ENCODE measurements at regions not wholly inside any gene's neighbourhood (a gene's known extent, or its start where the extent isn't known, plus 50 kb on each side); places are given as distances from the start of the nearest gene placed in this dataset.
"Not testable (repeated sequence)": the region's sequence is repeated elsewhere in the genome, so short reads cannot be mapped to it uniquely, and the experiment has no call there.

DNA sequence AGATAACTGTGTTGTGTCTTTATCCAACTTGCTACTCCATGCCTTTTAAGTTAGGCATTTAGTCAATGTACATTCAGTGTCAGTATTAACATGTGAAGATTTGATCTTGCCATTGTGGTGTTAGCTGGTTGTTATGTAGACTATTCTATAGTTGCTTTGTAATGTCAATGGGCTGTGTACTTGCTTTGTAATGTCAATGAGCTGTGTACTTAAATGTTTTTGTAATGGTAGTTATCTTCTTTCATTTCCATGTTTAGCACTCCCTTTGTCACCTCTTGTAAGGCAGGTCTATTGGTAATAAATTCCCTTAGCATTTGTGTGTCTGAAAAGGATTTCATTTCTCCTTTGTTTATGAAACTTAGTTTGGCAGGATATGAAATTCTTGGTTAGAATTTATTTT, 53.4 kb downstream of the MC4R start:
- DNase-seq, result no peak

DNA sequence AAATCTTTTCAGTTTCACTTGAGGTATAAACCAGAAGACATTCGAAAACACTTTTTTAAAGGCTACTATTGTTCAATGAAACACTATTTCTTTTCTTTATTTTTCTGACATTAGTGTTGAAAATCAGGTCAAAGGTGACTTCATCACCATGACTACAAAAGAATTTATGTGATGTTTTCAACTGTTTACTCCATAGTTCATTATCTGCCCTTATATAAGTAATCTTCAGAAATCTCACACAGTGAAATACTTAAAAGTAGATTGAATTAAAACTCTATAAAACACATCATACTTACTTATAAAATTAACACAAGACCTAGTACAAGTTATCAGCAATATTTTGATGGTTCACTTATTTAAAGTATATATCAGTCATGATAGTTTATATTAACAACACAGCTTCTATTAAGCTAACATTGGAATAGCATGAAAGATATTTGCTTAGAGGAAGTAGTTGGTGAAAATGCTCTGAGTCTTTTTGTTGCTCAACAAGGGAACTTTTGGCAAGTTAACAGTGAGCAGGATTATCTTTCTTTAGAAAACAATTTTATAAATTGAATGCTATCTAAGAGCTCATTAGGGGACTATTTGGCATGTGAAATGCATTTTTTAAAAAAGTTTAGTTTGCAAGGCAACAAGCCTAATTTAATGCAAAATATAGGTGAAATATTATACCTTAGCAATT, 60.8 kb downstream of the MC4R start:
- DNase-seq, result no peak

DNA sequence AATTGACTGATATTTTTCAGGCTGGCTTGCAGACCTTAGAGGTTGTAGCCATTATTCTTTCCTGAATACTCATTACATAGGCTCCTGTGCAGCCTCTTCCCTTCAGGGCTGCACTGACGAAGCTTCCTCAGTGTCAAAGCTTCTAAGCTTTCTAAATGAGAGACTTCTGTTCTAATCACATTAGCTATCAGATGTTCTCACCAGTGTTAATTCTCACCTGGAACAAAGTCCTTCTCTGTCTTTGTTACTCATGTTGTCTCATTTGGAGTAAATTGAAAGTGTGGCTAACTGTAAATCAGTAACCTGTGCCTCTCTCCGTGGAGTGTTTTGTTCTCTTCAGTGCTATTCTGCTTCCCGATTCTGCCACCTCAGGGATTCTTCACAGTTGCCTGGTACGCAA, 76.9 kb downstream of the MC4R start:
- no peak for DNase-seq

DNA sequence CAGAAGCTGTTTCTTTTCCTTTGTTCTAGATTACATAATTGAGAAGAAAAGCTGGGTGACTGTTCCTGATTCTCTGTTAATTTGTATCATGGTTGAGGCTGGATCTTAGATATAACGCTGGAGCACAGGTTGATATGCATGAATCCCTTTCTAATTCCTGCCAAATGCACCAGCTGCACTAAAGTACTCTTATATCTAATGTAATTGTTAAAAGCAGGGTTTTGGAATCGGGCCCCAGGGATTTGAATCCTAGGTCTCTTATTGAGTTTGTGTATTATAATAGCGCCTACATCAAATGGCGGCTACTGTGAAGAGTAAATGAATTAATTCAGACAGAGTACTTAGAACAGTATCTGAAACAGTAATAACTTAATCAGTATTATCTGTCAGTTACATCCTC, 80.4 kb downstream of the MC4R start:
- no peak for DNase-seq

DNA sequence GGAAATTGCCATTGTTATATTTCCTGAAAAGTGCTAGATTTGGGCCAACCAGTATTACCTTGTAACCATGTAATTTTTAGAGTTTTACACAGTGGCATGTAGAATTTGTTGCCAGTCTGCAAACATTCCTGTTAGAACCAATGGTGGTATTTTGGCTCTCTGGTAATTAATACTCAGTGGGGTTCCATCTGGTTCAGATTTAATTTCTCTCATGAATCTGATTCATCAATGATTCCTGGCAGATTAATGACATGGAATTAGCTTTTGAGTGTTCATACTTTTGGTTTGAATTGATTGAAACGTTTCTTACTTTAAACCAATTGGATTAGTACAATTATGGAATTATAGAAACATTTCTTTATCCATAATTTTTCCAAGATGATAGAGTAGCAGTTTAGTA, 93.2 kb downstream of the MC4R start:
- no peak for DNase-seq

DNA sequence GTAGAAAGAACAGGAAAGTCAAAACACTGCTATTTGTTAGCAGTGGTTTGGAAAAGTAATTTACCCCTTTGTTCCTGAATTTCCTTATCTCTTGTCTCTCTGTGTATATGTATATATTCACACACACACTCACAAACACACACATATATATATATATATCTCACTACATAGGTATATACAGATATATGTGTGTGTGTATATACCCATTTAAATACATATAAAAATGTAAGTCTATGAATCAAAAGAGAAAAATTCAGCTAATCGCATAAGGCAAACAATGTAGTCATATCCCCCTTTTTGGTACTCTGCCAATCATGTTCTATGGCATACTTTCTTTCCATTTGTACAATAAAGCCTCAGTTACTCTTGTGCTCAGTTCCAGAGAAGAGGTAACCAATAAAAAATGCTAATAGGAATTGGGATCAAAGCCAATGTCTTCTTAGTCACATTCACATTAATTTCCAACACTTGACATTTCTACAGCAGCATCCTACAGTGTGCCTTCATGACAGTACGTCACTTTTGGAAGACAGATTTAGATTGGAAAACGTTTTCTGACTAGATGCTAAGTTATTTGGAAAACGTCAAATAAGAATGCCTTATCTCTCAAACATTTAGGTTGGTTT, 94.6 kb downstream of the MC4R start:
- DNase-seq, result no peak

DNA sequence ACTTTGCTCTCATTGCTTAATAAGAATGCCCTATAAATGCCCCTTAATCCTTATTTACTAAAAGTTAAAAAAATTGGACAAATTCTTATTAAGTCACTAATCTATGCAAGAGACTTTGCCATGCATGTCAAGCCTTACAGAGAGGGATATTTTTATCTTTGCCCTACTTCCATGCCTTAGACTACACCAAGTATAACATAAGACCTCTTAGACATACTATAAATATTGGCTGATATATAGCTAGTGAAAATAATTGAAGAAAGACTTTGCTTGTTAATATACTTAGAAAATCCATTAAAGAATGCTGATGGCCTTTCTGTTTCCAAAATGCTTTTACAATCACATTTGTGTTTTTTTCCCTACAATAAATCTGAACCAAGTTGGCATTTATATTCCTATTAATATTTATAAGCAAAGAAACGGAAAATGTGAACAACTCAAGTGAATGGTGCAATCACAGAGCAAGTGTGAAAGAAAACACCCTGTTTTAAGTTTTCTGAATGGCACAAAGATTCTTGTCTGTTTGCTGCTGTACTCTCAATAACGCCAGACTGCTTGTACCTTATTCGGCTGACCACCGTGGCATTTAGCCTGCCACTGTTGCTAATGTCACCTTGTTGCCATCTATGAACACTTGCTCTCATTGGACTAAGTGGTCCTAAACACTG, 105.0 kb downstream of the MC4R start:
- no peak for DNase-seq

DNA sequence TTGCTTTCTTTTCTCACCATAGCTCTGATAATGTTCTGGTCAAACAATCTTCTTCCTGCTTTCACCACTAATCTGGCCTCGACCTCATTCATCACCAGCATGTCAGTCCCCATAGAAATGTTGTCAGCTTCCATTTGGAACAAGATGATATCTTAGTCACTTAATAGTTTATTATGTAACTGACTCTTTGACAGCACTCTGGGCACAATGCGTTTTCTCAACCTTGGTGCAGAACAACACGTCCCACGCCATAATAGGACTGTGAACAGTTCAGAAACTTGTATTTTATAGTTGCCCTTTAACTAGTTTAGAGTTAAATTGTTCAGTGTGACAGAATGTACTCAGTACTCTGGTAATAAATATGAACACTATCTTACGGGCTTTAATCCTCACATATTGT, 106.0 kb downstream of the MC4R start:
- no peak for DNase-seq

DNA sequence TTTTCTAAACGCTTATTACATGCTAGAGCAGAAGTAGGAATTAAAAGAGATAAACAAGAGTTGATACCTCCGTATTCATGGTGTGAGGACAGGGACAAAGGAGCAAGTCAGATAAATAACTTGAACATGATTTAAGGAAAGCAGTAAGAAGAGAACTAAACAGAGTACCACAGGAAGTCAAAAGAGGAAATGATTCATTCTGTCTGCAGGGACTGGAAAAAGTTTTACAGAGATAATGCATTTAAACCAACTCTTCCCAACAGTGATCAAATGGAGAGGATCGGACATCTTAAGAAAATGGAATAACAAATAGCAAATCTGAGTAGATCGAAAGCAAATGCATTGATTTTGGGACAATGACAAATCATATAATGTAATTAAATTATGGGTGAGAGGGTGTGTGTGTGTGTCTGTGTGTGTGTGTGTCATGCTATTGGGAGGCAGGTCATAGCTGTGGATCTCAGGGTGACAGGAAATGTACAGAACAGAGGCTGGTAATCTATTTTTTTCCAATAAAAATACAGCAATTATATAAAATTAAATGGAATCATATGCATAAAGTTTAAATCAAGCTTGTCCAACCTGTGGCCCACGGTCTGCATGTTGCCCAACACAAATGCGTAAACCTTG, 113.4 kb downstream of the MC4R start:
- no peak for DNase-seq

DNA sequence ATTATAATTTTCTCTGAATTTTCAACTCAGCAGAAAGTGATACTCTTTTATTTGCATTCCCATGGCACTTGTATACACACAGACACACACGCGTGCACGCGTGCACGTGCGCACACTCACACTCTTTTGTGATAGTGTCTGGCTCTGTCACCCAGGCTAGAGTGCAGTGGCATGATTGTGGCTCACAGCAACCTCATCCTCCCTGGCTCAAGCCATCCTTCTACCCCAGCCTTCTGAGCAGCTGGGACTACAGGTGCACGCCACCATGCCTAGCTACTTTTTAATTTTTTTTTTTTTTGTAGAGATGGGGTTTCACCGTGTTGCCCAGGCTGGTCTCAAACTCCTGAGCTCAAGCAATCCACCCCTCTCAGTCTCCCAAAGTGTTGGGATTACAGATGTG, 123.2 kb downstream of the MC4R start:
- DNase-seq, result no peak

DNA sequence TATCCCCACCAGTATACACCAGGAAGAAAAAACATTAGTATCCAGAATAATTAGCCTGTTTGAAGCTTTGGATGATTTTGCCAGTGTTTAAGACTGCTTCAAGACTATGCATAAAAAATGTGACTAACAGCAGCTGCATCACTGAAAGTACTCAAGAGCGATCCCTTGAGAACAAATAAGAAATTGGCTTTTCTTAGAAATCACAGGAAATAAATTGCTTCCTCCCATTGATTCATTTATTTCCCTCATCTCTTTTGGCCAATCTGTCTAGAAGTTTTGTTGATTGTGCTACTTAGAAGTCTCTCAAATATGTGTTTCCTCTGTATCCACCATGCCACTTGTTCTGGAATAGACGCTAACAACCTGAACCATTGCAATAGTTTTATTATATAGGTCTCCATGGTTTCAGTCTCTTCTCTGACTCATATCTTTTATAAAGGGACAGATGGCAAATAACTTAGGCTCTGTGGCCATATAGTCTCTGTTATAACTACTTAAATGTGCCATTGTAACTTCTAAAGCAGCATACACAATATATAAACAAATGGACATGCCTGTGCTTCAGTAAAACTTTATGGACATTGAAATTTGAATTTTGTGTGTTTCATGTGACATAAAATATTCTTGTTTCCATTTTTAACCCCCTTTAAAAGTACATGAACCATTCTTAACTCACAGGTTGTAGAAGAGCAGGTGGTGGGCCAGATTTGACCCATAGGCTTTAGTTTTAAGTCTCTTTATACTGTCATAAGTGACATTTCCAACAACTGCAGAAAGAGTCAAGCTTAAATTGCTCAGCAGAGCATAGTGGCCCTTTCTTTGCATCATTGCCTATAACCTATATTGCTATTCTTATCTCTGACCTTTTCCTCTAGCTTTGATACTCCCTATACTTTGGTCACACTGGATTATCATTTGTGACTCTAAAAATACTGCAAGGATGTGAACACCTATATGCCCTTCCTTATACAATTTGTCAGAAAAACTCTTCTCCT, 123.9 kb downstream of the MC4R start:
- DNase-seq, result no peak

DNA sequence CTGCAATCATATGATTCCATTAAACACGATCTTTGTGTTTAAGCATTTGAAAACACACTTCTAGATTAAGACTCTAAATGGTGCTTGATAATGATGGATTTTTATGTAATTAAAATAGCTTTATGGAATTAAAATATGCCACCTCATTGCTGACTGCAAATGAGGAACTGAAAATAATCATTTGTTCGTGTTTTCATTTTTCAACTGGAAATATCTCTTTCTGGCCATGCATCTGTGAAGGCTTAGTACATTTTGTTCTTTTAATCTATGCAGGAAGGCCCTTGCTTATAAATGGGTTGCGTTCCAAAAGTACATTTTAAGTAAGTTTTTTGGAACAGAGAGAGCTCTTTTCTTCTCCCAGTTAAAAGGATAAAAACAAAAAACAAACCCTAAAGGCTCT, 125.5 kb downstream of the MC4R start:
- DNase-seq, result no peak

DNA sequence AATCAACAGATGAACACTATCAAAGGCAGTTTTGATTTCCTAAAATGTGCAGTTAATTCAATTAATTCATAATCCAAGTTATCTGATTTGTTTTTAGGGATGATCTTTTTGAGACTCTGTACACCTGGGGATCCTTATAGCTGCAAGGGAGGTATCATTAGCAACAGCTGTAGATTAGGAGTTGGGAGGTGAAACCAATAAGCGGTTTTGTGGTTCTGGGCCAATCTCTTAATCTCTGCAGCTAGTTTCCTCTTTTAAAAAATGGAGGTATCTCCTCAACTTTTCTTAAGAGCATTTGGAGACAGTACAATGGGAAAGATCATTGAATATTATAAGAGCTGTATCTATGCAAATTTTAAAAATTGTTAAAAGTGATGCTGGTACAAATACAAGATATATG, 126.0 kb downstream of the MC4R start:
- DNase-seq, result no peak

DNA sequence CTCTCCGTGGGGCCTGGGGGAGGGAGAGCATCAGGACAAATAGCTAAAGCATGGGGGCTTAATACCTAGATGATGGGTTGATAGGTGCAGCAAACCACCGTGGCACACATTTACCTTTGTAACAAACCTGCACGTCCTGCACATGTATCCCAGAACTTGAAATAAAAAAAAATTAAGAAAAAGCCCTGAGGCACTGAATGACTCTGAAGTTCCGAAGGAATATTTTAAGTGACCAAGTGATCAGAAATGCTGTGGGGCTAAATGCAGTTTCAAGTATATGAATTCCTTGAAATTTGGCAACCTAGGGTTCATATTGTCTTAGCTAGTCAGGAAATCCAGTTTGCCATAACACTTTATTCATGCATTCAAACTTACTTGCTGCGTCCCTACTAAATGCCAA, 127.5 kb downstream of the MC4R start:
- no peak for DNase-seq

DNA sequence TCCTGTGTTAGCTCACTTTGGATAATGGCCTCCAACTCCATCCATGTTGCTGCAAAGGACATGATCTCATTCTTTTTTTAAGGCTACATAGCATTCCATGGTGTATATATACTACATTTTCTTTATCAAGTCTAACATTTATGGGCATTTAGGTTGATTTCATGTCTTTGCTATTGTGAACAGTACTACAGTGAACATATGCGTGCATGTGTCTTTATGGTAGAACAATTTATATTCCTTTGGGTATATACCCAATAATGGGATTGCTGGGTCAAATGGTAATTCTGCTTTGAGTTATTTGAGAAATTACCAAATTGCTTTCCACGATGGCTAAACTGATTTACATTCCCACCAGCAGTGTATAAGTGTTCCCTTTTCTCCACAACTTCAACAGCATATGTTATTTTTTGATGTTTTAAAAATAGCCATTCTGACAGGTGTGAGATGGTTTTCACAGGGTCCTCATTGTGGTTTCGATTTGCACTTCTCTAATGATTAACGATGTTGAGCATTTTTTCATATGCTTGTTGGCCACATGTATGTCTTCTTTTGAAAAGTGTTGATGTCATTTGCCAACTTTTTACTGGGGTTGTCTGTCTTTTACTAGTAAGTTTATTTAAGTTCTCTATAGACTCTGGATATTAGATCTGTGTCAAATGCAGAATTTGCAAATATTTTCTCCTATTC, 133.4 kb downstream of the MC4R start:
- not testable (repeated sequence) for DNase-seq

DNA sequence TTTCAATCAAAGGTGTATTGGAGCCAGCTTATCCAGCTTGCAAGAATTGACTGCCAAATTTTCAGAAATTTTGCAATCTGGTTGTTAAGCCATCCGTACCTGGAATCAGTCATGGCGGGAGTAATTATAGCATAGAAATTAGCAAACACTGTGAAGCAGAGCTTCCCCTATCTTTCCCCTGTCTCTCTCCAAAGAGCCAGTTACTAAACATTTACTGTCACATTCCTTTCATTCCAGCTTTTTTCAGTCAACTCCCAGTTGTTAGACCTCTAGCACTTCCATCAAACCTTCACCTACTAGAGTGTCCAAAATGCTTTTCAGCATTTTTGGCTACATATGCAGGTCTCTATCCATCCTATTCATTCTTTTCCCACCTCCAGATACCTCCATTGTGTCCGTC, 137.4 kb downstream of the MC4R start:
- DNase-seq, result no peak

DNA sequence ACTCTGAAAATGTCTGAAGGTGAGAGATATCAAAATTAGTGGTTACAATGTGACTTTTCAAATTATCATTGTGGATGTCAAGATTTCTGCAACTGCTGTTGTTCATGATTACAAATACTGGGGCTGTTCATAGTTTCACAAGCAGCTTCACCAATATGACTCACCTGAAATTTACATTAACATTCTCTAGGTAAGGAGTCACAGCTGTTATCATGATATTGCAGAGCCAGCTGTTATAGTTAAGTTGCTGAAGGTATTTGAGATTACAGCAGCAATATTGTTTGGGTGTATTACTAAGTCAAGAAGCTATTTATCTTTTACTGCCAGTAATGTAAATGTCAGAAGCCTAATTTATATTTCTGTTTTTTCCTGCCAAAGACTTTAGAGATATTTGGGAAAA, 140.0 kb downstream of the MC4R start:
- no peak for DNase-seq

DNA sequence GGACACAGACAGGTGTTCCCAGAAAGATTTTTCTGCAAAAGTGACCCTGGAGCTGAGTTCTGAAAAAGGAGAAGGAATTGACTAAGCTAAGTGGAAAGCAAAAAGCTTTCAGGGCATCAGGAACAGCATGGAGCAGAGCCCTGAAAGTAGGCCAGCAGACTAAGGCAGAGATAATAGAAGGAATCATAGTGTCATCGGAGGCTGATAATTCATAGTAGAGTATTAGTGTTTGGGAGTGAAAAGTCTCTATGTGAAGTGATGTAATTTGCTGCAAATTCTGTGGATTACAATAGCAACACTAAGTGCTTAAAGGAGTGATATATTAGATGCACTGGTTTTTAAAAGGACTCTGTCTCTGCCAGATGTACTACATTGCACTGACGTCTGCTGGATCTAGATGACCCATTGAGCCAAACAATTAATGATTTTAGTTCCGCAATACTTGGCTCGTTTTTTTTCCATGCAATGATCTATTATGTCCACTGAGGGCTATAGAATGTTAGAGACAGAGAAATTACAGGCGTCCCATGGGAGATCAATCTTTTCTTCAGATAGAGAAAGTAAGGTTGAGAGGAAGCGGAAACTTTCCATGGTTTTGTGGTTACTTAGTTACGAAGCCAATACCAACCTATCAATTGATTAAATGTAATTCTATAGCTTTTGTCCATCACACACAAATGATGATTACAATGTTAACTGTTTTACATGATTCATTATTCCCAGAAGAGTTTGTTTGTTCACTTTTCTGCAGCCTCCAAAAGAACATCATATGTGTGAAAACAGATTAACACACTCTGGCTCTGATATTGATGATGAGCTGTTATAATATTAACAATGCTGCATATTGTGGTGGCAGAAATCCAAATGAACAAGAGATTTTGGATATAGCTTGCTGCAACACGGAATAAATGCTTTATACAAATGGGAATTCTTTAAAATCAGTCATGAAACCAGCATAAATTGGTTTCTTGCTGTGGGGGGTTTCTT, 143.7 kb downstream of the MC4R start:
- no peak for DNase-seq

DNA sequence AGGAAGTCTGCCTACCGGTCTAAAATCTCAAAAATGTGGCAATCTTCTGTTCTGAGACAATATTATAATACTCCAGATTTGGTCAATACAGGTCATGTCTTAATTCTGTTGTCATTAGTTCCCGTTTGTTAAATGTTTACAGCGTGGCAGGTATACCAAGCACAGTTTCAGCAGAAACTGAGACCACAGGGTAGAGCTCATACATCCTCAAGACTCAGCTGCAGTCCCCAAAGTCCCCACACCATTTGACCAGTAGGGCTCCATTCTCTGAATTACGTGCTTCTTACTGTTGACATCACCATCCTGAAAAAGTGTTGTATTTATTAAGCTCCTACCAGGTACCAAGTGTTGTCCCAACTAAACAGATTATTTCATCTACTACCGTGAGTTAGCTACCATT, 157.1 kb downstream of the MC4R start:
- DNase-seq, result no peak

DNA sequence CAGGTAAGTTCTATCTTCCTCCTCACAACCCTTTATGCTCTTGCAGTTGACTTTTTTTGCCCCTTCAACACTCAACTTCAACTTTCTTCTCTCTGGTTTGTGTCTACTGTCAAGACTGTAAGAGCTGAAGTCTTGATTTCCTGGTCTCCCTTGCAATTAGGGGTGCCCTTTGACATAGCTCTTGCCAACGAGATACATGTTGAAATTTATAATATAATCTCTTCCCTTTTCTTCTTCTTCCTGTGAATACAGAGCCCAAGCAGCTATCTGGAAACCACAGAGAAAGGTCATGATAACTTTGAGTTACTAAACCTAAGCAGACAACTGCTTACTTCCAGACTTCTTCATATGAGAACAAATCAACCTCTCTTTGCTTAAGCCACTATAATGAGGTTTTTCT, 163.5 kb downstream of the MC4R start:
- DNase-seq, result no peak

DNA sequence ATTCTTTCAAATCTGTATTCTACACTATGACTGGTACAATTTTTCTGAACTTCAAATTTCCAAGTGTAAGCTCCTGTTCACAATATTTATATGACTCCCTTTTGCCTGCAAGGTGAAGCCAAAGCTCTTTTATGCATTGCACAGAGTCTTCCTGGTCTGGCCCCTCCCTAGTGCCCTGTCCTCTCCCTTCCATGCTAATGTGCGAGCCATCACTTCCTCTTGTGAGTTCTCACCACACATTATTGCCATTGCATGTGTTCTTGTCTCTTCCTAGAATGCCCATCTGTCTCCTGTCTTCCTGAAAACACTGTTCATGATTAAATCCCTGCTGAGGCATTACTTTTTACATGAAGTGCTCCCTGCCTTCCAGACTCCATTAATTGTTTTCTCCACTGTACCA, 169.9 kb downstream of the MC4R start:
- no peak for DNase-seq
